ENCODE measurements at regions not wholly inside any gene's neighbourhood (a gene's known extent, or its start where the extent isn't known, plus 50 kb on each side); places are given as distances from the start of the nearest gene placed in this dataset.

- TF ChIP-seq CTCF (IDR thresholded peaks at IDR 0.05; ENCODE audit: low read depth, low read length, missing control alignments), result no peak
- no peak overlapping the region for H3K4me3 ChIP-seq (replicated peaks; ENCODE audit: low read depth, low read length)
- DNase-seq (ENCODE audit: extremely low read depth, low read depth), result no peak
Observed at GRCh38 chr10:129097776-129098330, 369.2 kb upstream of the MGMT start.

GRCh38 chr10:129098517-129098916 lies 368.5 kb upstream of the MGMT start:
- no peak for TF ChIP-seq CTCF (IDR thresholded peaks at IDR 0.05; ENCODE audit: low read depth, low read length, missing control alignments)
- no peak overlapping the region for H3K4me3 ChIP-seq (replicated peaks; ENCODE audit: low read depth, low read length)
- DNase-seq (ENCODE audit: extremely low read depth, low read depth), result no peak

GRCh38 chr10:129099486-129099885 lies 367.6 kb upstream of the MGMT start:
- no peak for TF ChIP-seq CTCF (IDR thresholded peaks at IDR 0.05; ENCODE audit: low read depth, low read length, missing control alignments)
- no peak for DNase-seq (ENCODE audit: extremely low read depth, low read depth)
- H3K4me3 ChIP-seq (replicated peaks; ENCODE audit: low read depth, low read length), result no peak overlapping the region

- H3K4me3 ChIP-seq (replicated peaks; ENCODE audit: low read depth, low read length), result no peak overlapping the region
- no peak for DNase-seq (ENCODE audit: extremely low read depth, low read depth)
- no peak for TF ChIP-seq CTCF (IDR thresholded peaks at IDR 0.05; ENCODE audit: low read depth, low read length, missing control alignments)
Observed at GRCh38 chr10:129099992-129100391, 367.0 kb upstream of the MGMT start.

- no peak overlapping the region for H3K4me3 ChIP-seq (replicated peaks; ENCODE audit: low read depth, low read length)
- DNase-seq (ENCODE audit: extremely low read depth, low read depth), result no peak
- no peak for TF ChIP-seq CTCF (IDR thresholded peaks at IDR 0.05; ENCODE audit: low read depth, low read length, missing control alignments)
Observed at GRCh38 chr10:129101232-129101980, 365.6 kb upstream of the MGMT start.

- no peak for TF ChIP-seq CTCF (IDR thresholded peaks at IDR 0.05; ENCODE audit: low read depth, low read length, missing control alignments)
- no peak overlapping the region for H3K4me3 ChIP-seq (replicated peaks; ENCODE audit: low read depth, low read length)
- DNase-seq (ENCODE audit: extremely low read depth, low read depth), result no peak
Observed at GRCh38 chr10:129102906-129103693, 363.9 kb upstream of the MGMT start.

All from HFF-Myc (cell line).